Neutrophil (primary cell): ENCODE measurements at regions not wholly inside any gene's neighbourhood (a gene's known extent, or its start where the extent isn't known, plus 50 kb on each side); places are given as distances from the start of the nearest gene placed in this dataset.

ENCODE experiments used
- H3K27ac ChIP-seq: fragments of 200-600 bp; sonication (generic); 2 replicates; pipeline ENCODE4 v1.5.1; 2016; ENCODE audit warnings: mild to moderate bottlenecking, moderate library complexity
- H3K27me3 ChIP-seq: fragments of 200-600 bp; sonication (generic); 2 replicates; pipeline ENCODE4 v1.6.0; 2016; ENCODE audit warnings: mild to moderate bottlenecking
- H3K36me3 ChIP-seq: fragments of 200-600 bp; sonication (generic); 2 replicates; pipeline ENCODE4 v1.5.1; 2017
- H3K4me1 ChIP-seq, 2 experiments: fragments of 200-600 bp in 1 of 2; sonication (generic) in 1 of 2; 1 replicate in 1 of 2; 2 replicates in 1 of 2; pipeline versions ENCODE4 v1.5.1 to v1.6.1; 2013 to 2016; ENCODE audit warnings: low read depth in 1 of 2, low read length in 1 of 2, mild to moderate bottlenecking in 1 of 2, moderate library complexity in 1 of 2; ENCODE audit not compliant: control insufficient read depth in 1 of 2, insufficient read depth in 1 of 2
- H3K4me3 ChIP-seq, 2 experiments: fragments of 200-600 bp in 1 of 2; sonication (generic) in 1 of 2; 1 replicate in 1 of 2; 2 replicates in 1 of 2; pipeline ENCODE4 v1.5.1; 2013 to 2016; ENCODE audit warnings: low read depth in 1 of 2, low read length in 1 of 2, mild to moderate bottlenecking in 1 of 2, moderate library complexity in 1 of 2
- H3K9me3 ChIP-seq: fragments of 200-600 bp; sonication (generic); 2 replicates; pipeline ENCODE4 v1.5.1; 2016
- TF ChIP-seq, protein P1 (sequence below): fragments of 200-600 bp; sonication (generic); IDR thresholded peaks from 2 replicates; pipeline ENCODE4 v1.5.1; 2016; ENCODE audit warnings: antibody characterized with exemption

DNA sequence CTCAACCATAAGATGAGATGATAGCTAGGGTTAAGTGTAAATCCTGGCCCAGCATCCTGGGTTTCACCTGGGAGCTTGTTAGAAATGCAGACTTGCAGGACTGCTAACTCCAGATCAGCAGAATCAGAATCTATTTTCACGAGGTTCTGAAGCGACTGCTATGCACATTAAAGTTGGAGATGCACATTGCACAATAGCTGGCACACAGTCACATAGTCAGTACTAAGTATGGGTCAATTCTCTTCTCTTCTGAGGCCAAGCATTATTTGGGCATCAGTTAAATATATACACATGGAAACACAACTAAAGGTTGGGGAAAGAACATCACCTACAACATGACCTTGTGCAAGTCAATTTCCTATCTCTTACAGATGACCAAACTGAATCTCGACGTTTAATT, 155.1 kb upstream of the FGF13 start:
- H3K4me3 ChIP-seq: no peak overlapping the region
- no peaks in the 10 kb centered on the region for H3K36me3 ChIP-seq

DNA sequence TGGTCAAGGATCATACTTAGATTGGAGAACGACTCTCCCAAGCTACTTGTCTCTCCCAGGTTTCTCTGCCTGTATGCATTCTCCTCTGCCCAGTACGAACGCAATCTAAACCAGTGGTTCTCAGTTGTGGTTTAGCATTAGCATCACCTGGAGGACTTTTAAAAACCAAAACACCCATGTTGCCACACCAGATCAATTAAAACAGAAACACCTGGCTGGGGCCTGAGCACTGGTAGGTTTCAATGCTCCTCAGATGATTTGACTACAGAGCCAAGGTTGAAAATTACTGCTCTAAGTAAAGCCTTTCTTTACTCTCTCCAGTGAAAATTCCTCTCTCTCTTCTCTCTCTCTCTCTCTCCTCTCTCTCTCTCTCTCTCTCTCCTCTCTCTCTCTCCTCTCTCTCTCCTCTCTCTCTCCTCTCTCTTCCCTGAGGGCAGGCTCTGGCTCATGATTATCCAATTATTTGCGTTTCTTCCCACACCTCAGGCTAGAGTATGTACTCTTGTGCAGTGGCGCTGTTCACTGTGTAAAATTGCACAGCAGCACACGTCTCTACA, 153.7 kb upstream of the FGF13 start:
- Histone ChIP-seq H3K27ac (no peak overlapping the region), H3K4me3 (no peak overlapping the region), H3K4me1 (no peaks in the 10 kb centered on the region), H3K9me3 (no peaks in the 10 kb centered on the region), H3K36me3 (no peaks in the 10 kb centered on the region), H3K27me3 (no peaks in the 10 kb centered on the region)
- TF ChIP-seq, protein P1, sequence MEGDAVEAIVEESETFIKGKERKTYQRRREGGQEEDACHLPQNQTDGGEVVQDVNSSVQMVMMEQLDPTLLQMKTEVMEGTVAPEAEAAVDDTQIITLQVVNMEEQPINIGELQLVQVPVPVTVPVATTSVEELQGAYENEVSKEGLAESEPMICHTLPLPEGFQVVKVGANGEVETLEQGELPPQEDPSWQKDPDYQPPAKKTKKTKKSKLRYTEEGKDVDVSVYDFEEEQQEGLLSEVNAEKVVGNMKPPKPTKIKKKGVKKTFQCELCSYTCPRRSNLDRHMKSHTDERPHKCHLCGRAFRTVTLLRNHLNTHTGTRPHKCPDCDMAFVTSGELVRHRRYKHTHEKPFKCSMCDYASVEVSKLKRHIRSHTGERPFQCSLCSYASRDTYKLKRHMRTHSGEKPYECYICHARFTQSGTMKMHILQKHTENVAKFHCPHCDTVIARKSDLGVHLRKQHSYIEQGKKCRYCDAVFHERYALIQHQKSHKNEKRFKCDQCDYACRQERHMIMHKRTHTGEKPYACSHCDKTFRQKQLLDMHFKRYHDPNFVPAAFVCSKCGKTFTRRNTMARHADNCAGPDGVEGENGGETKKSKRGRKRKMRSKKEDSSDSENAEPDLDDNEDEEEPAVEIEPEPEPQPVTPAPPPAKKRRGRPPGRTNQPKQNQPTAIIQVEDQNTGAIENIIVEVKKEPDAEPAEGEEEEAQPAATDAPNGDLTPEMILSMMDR: no peak

More for the DNA sequence above, 155.1 kb upstream of the FGF13 start:
- no peaks in the 10 kb centered on the region for H3K27me3 ChIP-seq
- TF ChIP-seq, protein P1: no peak
- H3K4me1 ChIP-seq: no peaks in the 10 kb centered on the region
- H3K27ac ChIP-seq: no peak overlapping the region
- no peaks in the 10 kb centered on the region for H3K9me3 ChIP-seq

DNA sequence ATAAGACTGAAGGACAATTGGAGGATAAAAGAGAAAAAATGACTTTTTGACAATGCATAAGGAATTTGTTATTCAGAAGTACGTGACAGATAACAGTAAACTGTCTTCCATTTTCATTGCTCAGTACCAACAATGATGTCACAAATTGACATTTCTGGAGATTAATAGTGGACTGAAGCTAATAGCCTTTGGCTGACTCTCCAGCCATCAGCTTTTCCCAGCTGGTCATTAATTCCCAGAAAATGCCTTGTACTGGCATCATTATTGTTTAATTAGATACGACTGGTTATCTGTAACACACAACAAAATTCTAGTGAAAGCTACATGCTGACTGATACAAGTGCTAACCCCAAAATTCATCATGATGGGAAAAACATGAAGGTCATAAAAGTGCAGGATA, 147.9 kb upstream of the FGF13 start:
- H3K4me1 ChIP-seq: no peaks in the 10 kb centered on the region
- H3K9me3 ChIP-seq: no peaks in the 10 kb centered on the region
- H3K4me3 ChIP-seq: no peak overlapping the region
- H3K27ac ChIP-seq: no peak overlapping the region
- no peaks in the 10 kb centered on the region for H3K36me3 ChIP-seq
- H3K27me3 ChIP-seq: no peaks in the 10 kb centered on the region
- TF ChIP-seq, protein P1: no peak

DNA sequence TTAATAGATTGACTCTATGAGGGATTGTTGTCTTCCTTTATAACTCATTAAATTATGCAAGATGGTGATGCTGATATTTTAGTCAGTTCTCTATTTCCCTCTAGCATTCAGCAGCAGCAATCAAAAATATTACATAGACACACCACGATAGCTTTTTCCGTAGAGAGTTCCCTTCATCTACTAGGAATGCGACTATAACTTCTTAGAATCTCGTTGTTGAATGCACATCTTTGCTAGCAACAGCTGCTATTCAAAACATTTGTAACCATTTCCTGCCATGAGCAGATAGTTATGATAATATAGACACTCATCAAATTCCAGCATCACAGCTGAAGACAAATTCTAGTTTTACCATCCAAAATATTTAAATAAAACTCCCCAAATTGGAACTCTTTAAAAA, 147.4 kb upstream of the FGF13 start:
- Histone ChIP-seq H3K36me3 (no peaks in the 10 kb centered on the region), H3K4me3 (no peak overlapping the region), H3K27ac (no peak overlapping the region), H3K4me1 (no peaks in the 10 kb centered on the region), H3K27me3 (no peaks in the 10 kb centered on the region), H3K9me3 (no peaks in the 10 kb centered on the region)
- TF ChIP-seq, protein P1: no peak

DNA sequence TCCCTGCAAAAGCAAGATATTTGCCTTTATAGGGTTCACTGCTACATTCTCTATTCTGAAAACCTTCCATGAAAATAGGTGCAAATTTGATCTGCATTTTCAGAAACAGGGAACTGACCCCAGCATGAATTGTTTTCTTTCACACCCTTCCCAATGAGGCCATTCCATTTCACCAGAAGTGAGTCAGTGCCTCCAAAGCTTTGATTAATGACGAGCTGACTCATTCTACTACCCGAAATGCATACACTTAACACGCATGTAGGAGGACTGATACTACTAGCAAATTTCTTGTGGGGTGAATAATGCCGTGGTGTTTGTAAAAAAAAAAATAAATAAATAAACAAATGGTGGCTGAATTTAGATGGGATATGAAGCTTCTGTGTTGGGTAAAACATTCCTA, 146.9 kb upstream of the FGF13 start:
- no peaks in the 10 kb centered on the region for H3K4me1 ChIP-seq
- TF ChIP-seq, protein P1: no peak
- no peak overlapping the region for H3K27ac ChIP-seq
- no peaks in the 10 kb centered on the region for H3K27me3 ChIP-seq
- H3K4me3 ChIP-seq: no peak overlapping the region
- no peaks in the 10 kb centered on the region for H3K36me3 ChIP-seq
- H3K9me3 ChIP-seq: no peaks in the 10 kb centered on the region
